H1 (cell line): ENCODE measurements at regions not wholly inside any gene's neighbourhood (a gene's known extent, or its start where the extent isn't known, plus 50 kb on each side); places are given as distances from the start of the nearest gene placed in this dataset.

ENCODE experiments used
- CTCF ChIA-PET: fragments of 300-600 bp; sonication (Branson Sonifier 250); formaldehyde crosslinking; loops from one replicate; lab custom pipeline; 2021; ENCODE audit not compliant: partially characterized antibody; lab: Charles Lee
- POLR2A ChIA-PET: fragments of 300-600 bp; sonication (Branson Sonifier 250); formaldehyde crosslinking; loops from one replicate; lab custom pipeline; 2021; ENCODE audit warnings: inconsistent platforms; ENCODE audit not compliant: partially characterized antibody; lab: Charles Lee
- DNase-seq, 2 experiments: peaks; one replicate each; pipeline versions ENCODE4 v3.0.0 to v3.0.0-alpha.2; 2010 to 2022; ENCODE audit warnings: low spot score in 2 of 2, low read depth in 1 of 2, mixed read lengths in 1 of 2
- FAIRE-seq: peaks from 2 replicates; lab custom pipeline; 2011; peaks lifted over from hg19 to GRCh38; lab: Jason Lieb, UNC
- H2AFZ ChIP-seq: 2 replicates; pipeline ENCODE4 v1.8.1; 2012; ENCODE audit warnings: low read length, inconsistent platforms
- H2AK5ac ChIP-seq: 2 replicates; pipeline ENCODE4 v1.6.1; 2013; ENCODE audit warnings: low read depth, low read length
- H2BK120ac ChIP-seq: replicated peaks from 2 replicates; pipeline ENCODE3; 2013; ENCODE audit warnings: low read depth, low read length, inconsistent platforms
- H2BK12ac ChIP-seq: 2 replicates; pipeline ENCODE4 v1.6.1; 2013; ENCODE audit warnings: low read depth, low read length
- H2BK15ac ChIP-seq: 2 replicates; pipeline ENCODE4 v1.6.1; 2013; ENCODE audit warnings: low read length
- H2BK20ac ChIP-seq: 2 replicates; pipeline ENCODE4 v1.6.1; 2013; ENCODE audit warnings: low read length
- H2BK5ac ChIP-seq: 2 replicates; pipeline ENCODE4 v1.6.1; 2013; ENCODE audit warnings: low read depth, low read length
- H3K14ac ChIP-seq: 2 replicates; pipeline ENCODE4 v1.6.1; 2013; ENCODE audit warnings: inconsistent platforms; ENCODE audit not compliant: insufficient read length
- H3K18ac ChIP-seq: 2 replicates; pipeline ENCODE4 v1.6.1; 2013; ENCODE audit warnings: low read length; ENCODE audit errors: extremely low read depth
- H3K23ac ChIP-seq: 2 replicates; pipeline ENCODE4 v1.6.1; 2013; ENCODE audit warnings: inconsistent platforms; ENCODE audit not compliant: insufficient read length
- H3K23me2 ChIP-seq: 2 replicates; pipeline ENCODE4 v1.6.1; 2013; ENCODE audit warnings: low read depth, low read length
- H3K27ac ChIP-seq: 2 replicates; pipeline ENCODE4 v1.6.1; 2011; ENCODE audit warnings: low read depth, low read length, inconsistent platforms
- H3K27me3 ChIP-seq, 4 experiments: replicated peaks in 1 of 4; 1 replicate in 1 of 4; 2 replicates in 3 of 4; pipeline versions ENCODE4 v1.6.1 to v1.8.1; 2011 to 2013; ENCODE audit warnings: low read length in 3 of 4, mild to moderate bottlenecking in 3 of 4, inconsistent platforms in 2 of 4, mixed read lengths in 2 of 4, moderate library complexity in 1 of 4; ENCODE audit not compliant: control insufficient read depth in 3 of 4, insufficient read depth in 3 of 4; ENCODE audit errors: extremely low read depth in 1 of 4
- H3K36me3 ChIP-seq, 4 experiments: 2 replicates each; pipeline versions ENCODE4 v1.6.1 to v1.8.1; 2011 to 2013; ENCODE audit warnings: mild to moderate bottlenecking in 4 of 4, low read length in 3 of 4, moderate library complexity in 2 of 4, control low read depth in 1 of 4, inconsistent platforms in 1 of 4; ENCODE audit not compliant: insufficient read depth in 4 of 4, control insufficient read depth in 2 of 4
- H3K4ac ChIP-seq: replicated peaks from 2 replicates; pipeline ENCODE3; 2013; ENCODE audit warnings: low read length, low read depth, mixed read lengths, inconsistent platforms; ENCODE audit not compliant: insufficient read length
- H3K4me1 ChIP-seq, 4 experiments: replicated peaks in 1 of 4; 1 replicate in 1 of 4; 2 replicates in 3 of 4; pipeline versions ENCODE4 v1.6.1 to v1.8.1; 2011 to 2013; ENCODE audit warnings: low read length in 3 of 4, inconsistent platforms in 2 of 4, mixed read lengths in 1 of 4; ENCODE audit not compliant: insufficient read depth in 4 of 4, control insufficient read depth in 3 of 4
- H3K4me2 ChIP-seq, 2 experiments: 2 replicates each; pipeline versions ENCODE4 v1.6.1 to v1.8.1; 2011 to 2013; ENCODE audit warnings: low read depth in 2 of 2, low read length in 2 of 2, control low read depth in 1 of 2, inconsistent platforms in 1 of 2, mild to moderate bottlenecking in 1 of 2; ENCODE audit not compliant: insufficient read depth in 1 of 2
- H3K4me3 ChIP-seq, 4 experiments: fragments of 200-600, 300-600 bp in 1 of 4; sonication (generic), shearing (Covaris generic), sonication (Bioruptor Twin) in 1 of 4; 2 replicates each; pipeline versions ENCODE4 v1.5.1 to v1.8.1; 2011 to 2016; ENCODE audit warnings: low read length in 4 of 4, low read depth in 3 of 4, control low read depth in 2 of 4, inconsistent platforms in 2 of 4, mild to moderate bottlenecking in 2 of 4, mixed read lengths in 1 of 4, moderate library complexity in 1 of 4; ENCODE audit not compliant: insufficient read depth in 2 of 4; ENCODE audit errors: extremely low read depth in 1 of 4
- H3K56ac ChIP-seq: replicated peaks from 2 replicates; pipeline ENCODE3; 2013; ENCODE audit warnings: low read depth, mild to moderate bottlenecking, mixed read lengths, low read length, inconsistent platforms; ENCODE audit not compliant: insufficient read length
- H3K79me1 ChIP-seq: 2 replicates; pipeline ENCODE4 v1.6.1; 2013; ENCODE audit warnings: low read depth, low read length, control low read depth
- H3K79me2 ChIP-seq, 2 experiments: 2 replicates each; pipeline versions ENCODE4 v1.6.1 to v1.8.1; 2012 to 2013; ENCODE audit warnings: low read length in 2 of 2, mild to moderate bottlenecking in 2 of 2, inconsistent platforms in 1 of 2; ENCODE audit not compliant: insufficient read depth in 2 of 2, control insufficient read depth in 1 of 2
- H3K9ac ChIP-seq, 4 experiments: replicated peaks in 1 of 4; 1 replicate in 1 of 4; 2 replicates in 3 of 4; pipeline versions ENCODE4 v1.6.1 to v1.8.1; 2011 to 2013; ENCODE audit warnings: low read depth in 3 of 4, low read length in 3 of 4, control low read depth in 2 of 4, mild to moderate bottlenecking in 2 of 4, moderate library complexity in 2 of 4, inconsistent platforms in 1 of 4; ENCODE audit errors: extremely low read depth in 1 of 4
- H3K9me3 ChIP-seq, 2 experiments: 2 replicates each; pipeline versions ENCODE4 v1.6.1 to v1.8.1; 2012 to 2013; ENCODE audit warnings: mild to moderate bottlenecking in 2 of 2, moderate library complexity in 2 of 2, control low read depth in 1 of 2, inconsistent platforms in 1 of 2, low read depth in 1 of 2, low read length in 1 of 2, mixed read lengths in 1 of 2; ENCODE audit not compliant: insufficient read depth in 2 of 2
- H4K20me1 ChIP-seq, 2 experiments: replicated peaks in 1 of 2; 2 replicates each; pipeline versions ENCODE3 to v1.8.1; 2011 to 2013; ENCODE audit warnings: inconsistent platforms in 2 of 2, low read length in 2 of 2, mild to moderate bottlenecking in 1 of 2; ENCODE audit not compliant: insufficient read depth in 2 of 2, control insufficient read depth in 1 of 2
- H4K5ac ChIP-seq: 2 replicates; pipeline ENCODE4 v1.6.1; 2013; ENCODE audit warnings: low read length, low read depth, mixed read lengths, inconsistent platforms; ENCODE audit not compliant: insufficient read length
- H4K8ac ChIP-seq: 2 replicates; pipeline ENCODE4 v1.8.0; 2013; ENCODE audit warnings: mild to moderate bottlenecking, moderate library complexity, low read length, inconsistent platforms; ENCODE audit not compliant: insufficient read depth; ENCODE audit errors: extremely low read depth
- H4K91ac ChIP-seq: replicated peaks from 2 replicates; pipeline ENCODE3; 2013; ENCODE audit warnings: low read length, mixed read lengths, inconsistent platforms; ENCODE audit not compliant: insufficient read length
- BACH1 ChIP-seq: IDR thresholded peaks from 2 replicates; pipeline ENCODE4 v1.6.1; 2012; ENCODE audit warnings: low read length, improper control_type of control experiment
- BRCA1 ChIP-seq: IDR thresholded peaks from 2 replicates; pipeline ENCODE4 v1.6.1; 2012; ENCODE audit warnings: low read depth, low read length, improper control_type of control experiment
- CHD1 ChIP-seq: IDR thresholded peaks from 2 replicates; pipeline ENCODE4 v1.6.1; 2012; ENCODE audit warnings: low read depth, low read length, improper control_type of control experiment
- CREB1 ChIP-seq: IDR thresholded peaks from 2 replicates; pipeline ENCODE4 v1.6.1; 2012; ENCODE audit warnings: inconsistent platforms
- GTF2F1 ChIP-seq: IDR thresholded peaks from 2 replicates; pipeline ENCODE4 v1.6.1; 2012; ENCODE audit warnings: low read depth, low read length, improper control_type of control experiment, borderline replicate concordance
- JUND ChIP-seq: IDR thresholded peaks from 2 replicates; pipeline ENCODE4 v1.6.1; 2011; ENCODE audit warnings: mild to moderate bottlenecking, improper control_type of control experiment, low read length
- POU5F1 ChIP-seq: IDR thresholded peaks from 2 replicates; pipeline ENCODE4 v1.6.1; 2011; ENCODE audit warnings: low read depth, mild to moderate bottlenecking, low read length, moderate library complexity
- RBBP5 ChIP-seq: IDR thresholded peaks from 2 replicates; pipeline ENCODE4 v1.7.1; 2012; ENCODE audit warnings: low read depth, mild to moderate bottlenecking, inconsistent platforms, low read length, moderate library complexity, borderline replicate concordance
- RNF2 ChIP-seq: fragments of 200-900, 300-1000 bp; sonication (generic); IDR thresholded peaks from 2 replicates; pipeline ENCODE4 v1.7.1; 2016; ENCODE audit warnings: borderline replicate concordance, low read depth, mild to moderate bottlenecking, antibody characterized with exemption, low read length; ENCODE audit not compliant: poor library complexity, severe bottlenecking; ENCODE audit errors: missing control alignments
- RXRA ChIP-seq: IDR thresholded peaks from 2 replicates; pipeline ENCODE4 v1.6.1; 2011; ENCODE audit warnings: low read depth, mild to moderate bottlenecking, low read length, moderate library complexity; ENCODE audit not compliant: insufficient read depth
- SIRT6 ChIP-seq: IDR thresholded peaks from one replicate; pipeline ENCODE4 v1.7.1; 2012; ENCODE audit warnings: low read length, inconsistent platforms
- TAF1 ChIP-seq: IDR thresholded peaks from 2 replicates; pipeline ENCODE4 v1.6.1; 2011; ENCODE audit warnings: mild to moderate bottlenecking, low read depth, low read length
- TBP ChIP-seq: IDR thresholded peaks from 2 replicates; pipeline ENCODE4 v1.6.1; 2011; ENCODE audit warnings: low read depth, low read length, improper control_type of control experiment
- WGBS, 2 experiments: shearing (Covaris generic) in 1 of 2; methylation state at CpG; one replicate each; pipeline versions ENCODE4 v1.1.6 to v1.1.7; 2013 to 2015; ENCODE audit warnings: low lambda C conversion rate in 2 of 2, mixed read lengths in 2 of 2, inconsistent platforms in 1 of 2, low coverage in 1 of 2, missing lambda C conversion rate in 1 of 2; ENCODE audit not compliant: insufficient replicate concordance in 2 of 2, insufficient coverage in 1 of 2, insufficient read length in 1 of 2; ENCODE audit errors: extremely low coverage in 1 of 2, missing lambda C conversion rate in 1 of 2; 5-methylcytosine and 5-hydroxymethylcytosine counted together

DNA sequence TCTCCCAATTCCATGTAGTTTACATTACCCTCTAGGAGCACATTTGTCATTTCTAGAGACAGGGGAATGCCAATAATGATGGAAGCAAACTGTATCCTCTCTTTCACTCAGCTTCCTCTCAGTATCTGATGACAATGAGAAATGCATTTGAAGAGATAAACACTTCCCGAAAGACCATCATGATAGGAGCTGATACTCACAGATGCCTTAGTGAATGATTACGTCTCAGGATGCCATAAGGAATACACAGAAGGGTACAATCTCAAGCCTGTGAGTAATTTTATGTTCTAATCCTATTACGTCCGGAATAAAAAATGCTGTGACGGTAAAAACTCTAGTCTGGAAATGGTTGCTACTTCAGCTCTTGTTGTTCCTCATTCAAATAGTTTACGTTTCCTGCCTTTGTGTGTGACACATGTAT, 663.8 kb upstream of the MIR17HG start:
- H4K8ac ChIP-seq = no peak overlapping the region
- CTCF ChIA-PET = interaction anchor here (0.9 to 1.4 kb wide), 2 partner anchors 13 to 49 kb away, joined by 3 to 4 read pairs; no protein-coding TSS in a partner anchor
- H3K79me2 ChIP-seq = no peaks in the 10 kb centered on the region
- no peak overlapping the region for H2BK120ac ChIP-seq
- no peaks in the 10 kb centered on the region for H3K79me1 ChIP-seq
- no peak overlapping the region for H3K9ac ChIP-seq
- no peak for TF ChIP-seq SIRT6
- TF ChIP-seq TAF1 = no peak
- no peak for TF ChIP-seq CHD1
- TF ChIP-seq POU5F1 = no peak
- TF ChIP-seq JUND = no peak
- no peak for TF ChIP-seq BACH1
- no peak for TF ChIP-seq CREB1
- TF ChIP-seq GTF2F1 = no peak
- TF ChIP-seq RXRA = no peak
- no peak for TF ChIP-seq TBP
- no peak for TF ChIP-seq BRCA1
- no peak for TF ChIP-seq RBBP5
- TF ChIP-seq RNF2 = no peak
- TF ChIP-seq, all 59 proteins: peak for 0
- Histone ChIP-seq H3K23me2 (no peaks in the 10 kb centered on the region), H2AK5ac (no peak overlapping the region), H2BK15ac (no peak overlapping the region), H3K4ac (no peak overlapping the region), H3K4me3 (no peak overlapping the region), H4K91ac (no peak overlapping the region), H2AFZ (0 out of 2 replicates have a peak overlapping the region, but pooled peaks have one; percentile 19), H4K5ac (no peak overlapping the region), H3K27me3 (no peaks in the 10 kb centered on the region), H3K27ac (no peak overlapping the region), H2BK12ac (no peak overlapping the region), H2BK20ac (no peak overlapping the region), H3K9me3 (no peaks in the 10 kb centered on the region), H3K56ac (no peak overlapping the region), H3K4me2 (no peak overlapping the region), H3K4me1 (no peaks in the 10 kb centered on the region), H4K20me1 (no peaks in the 10 kb centered on the region), H3K23ac (no peak overlapping the region), H3K36me3 (no peaks in the 10 kb centered on the region), H3K18ac (no peak overlapping the region), H3K14ac (no peak overlapping the region), H2BK5ac (no peak overlapping the region)
- POLR2A ChIA-PET = no interaction called here
- 93% methylated on average over 6 of the region's 6 CpGs; no CpG with 5 or more reads in 1 of the 2 experiments for WGBS, 2 experiments
- DNase-seq (no peak), FAIRE-seq (no peak)
